Neural progenitor cell (in vitro differentiated cells): ENCODE measurements at regions not wholly inside any gene's neighbourhood (a gene's known extent, or its start where the extent isn't known, plus 50 kb on each side); places are given as distances from the start of the nearest gene placed in this dataset.

Experiments
- CTCF ChIP-seq: fragments of 200-600 bp; sonication (generic); IDR thresholded peaks from 2 replicates; pipeline ENCODE4 v1.5.1; 2017; ENCODE audit warnings: antibody characterized with exemption, mild to moderate bottlenecking
- EZH2 ChIP-seq: fragments of 200-600 bp; sonication (generic); IDR thresholded peaks from 2 replicates; pipeline ENCODE4 v1.6.1; 2017; ENCODE audit warnings: antibody characterized with exemption, mild to moderate bottlenecking, moderate library complexity

DNA sequence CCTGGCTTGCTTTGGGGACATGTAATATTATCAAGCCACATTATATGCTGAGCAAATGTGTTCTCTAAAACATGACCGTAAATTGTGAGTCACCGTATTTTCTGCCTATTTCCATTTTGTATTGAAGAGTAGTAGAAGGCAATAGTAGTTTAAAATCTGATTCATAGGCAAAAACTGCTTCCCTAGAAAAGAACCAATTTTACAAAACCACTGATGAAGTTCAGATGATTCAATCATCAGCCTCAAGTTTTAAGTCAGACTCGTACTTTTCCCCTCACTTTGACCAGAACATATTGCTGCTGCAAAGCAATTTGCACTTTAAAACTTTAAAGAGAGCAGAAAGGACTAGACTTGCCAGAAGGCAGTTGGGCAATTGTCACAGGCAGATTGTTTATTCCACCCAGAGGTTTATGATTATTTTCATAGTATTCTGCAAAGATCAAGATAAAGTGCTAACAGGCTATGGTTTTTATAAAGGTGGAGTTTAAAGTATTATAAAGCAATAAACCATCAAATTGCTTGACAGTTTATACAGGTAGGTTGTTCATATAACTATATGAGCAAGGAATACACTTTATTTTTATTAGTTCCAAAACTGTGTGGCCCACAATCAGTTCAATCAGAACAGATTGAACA lies 168.2 kb downstream of the ETV1 start:
- TF ChIP-seq CTCF (no peak), EZH2 (no peak)
